GM19099 (cell line): ENCODE measurements at regions not wholly inside any gene's neighbourhood (a gene's known extent, or its start where the extent isn't known, plus 50 kb on each side); places are given as distances from the start of the nearest gene placed in this dataset.

Experiments used
- POLR2A ChIP-seq: IDR thresholded peaks from 3 replicates; pipeline ENCODE4 v1.6.1; 2011; ENCODE audit warnings: low read depth; ENCODE audit not compliant: insufficient read length; ENCODE audit errors: extremely low read depth

- no peak for TF ChIP-seq POLR2A
These were observed 123.5 kb downstream of the IRF8 start for GRCh38 chr16:86022381-86022960.

GRCh38 chr16:86024210-86024609, 125.2 kb downstream of the IRF8 start:
- no peak for TF ChIP-seq POLR2A

DNA sequence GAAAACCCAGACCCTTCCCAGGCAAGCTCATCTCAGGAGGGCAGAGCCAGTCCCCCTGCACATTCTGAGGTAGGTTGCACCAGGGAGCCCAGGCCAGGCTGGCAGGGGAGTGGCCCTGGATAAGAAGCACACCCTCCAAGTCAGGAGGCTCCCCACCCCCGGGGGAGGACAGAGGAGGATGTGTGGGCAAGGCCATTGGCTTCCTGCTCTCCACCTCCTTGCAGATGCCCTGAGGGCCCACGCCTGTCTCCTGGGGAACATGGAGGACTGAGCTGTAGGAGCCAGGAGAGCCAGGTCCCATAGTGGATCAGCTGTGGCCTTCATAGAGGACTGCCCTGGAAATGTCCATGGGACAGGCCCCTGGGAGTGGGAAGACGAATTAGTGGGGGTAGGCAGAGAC, 126.7 kb downstream of the IRF8 start:
- no peak for TF ChIP-seq POLR2A

- no peak for TF ChIP-seq POLR2A
These were observed 127.4 kb downstream of the IRF8 start for GRCh38 chr16:86026171-86026910.

DNA sequence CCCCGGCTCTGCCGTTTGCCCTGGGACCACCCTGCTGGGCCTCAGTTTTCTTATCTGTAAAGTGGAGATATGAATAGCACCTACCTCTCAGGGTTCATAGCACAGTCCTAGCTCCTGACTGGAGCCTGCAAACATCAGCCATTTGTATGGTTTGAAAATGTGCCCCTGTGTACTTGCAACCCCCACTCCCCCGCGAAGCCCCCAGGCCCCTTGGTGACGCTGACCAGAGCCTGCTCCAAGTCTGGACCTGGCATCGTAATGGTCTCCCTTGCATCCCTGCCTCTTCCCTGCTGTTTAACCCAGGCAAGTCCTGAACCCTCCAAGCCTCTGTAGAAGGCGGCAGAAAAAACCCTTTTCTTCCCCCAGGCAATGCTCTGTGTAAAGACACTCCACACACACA, 128.0 kb downstream of the IRF8 start:
- no peak for TF ChIP-seq POLR2A

- no peak for TF ChIP-seq POLR2A
These were observed 128.6 kb downstream of the IRF8 start for GRCh38 chr16:86027373-86028126.

- TF ChIP-seq POLR2A, result no peak
These were observed 130.3 kb downstream of the IRF8 start for GRCh38 chr16:86029131-86029741.

DNA sequence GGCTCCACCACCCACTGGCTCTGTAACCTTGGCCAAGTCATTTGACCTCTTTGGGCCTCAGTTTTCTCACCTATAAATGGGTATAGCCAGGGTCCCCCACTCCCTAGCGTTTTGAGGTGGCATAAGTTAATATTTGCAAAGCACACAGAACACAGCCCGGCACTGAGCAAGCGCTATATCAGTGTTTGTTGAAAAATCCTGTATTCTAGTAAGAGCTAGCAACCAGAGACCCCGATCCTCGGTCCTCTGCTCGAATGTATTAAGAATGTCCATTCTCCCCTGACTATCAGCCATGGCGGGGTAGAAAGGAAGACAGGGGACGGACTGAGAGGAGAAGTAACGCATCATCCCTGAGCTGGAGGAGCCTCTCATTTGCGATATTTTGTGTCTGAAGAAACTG, 131.2 kb downstream of the IRF8 start:
- no peak for TF ChIP-seq POLR2A

DNA sequence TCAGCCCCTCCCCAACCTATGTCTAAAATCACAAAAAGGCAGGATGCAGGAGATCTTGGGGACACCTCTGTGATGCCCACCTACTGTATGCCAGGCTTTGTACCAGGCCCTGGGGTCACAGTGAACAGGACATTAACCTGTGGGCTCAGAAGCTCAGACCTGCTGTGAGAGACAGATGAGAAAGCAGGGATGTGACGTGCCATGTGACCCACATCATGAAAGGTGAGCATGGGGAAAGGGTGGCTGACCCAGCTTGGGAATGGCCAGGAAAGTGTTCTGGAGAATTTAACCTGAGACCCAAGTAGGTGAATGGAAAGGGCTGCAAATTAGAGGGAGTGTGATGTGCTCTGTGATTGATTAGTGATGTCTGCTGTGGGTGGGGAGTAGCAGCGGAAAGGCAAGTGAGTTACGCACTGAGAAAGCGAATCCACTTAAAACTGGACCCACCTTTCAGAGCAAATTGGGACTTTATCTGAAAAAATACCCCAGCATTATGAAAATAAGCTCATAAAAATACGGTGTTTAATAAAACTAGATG, 132.2 kb downstream of the IRF8 start:
- TF ChIP-seq POLR2A, result no peak

GRCh38 chr16:86033016-86033474, 134.1 kb downstream of the IRF8 start:
- TF ChIP-seq POLR2A, result no peak

DNA sequence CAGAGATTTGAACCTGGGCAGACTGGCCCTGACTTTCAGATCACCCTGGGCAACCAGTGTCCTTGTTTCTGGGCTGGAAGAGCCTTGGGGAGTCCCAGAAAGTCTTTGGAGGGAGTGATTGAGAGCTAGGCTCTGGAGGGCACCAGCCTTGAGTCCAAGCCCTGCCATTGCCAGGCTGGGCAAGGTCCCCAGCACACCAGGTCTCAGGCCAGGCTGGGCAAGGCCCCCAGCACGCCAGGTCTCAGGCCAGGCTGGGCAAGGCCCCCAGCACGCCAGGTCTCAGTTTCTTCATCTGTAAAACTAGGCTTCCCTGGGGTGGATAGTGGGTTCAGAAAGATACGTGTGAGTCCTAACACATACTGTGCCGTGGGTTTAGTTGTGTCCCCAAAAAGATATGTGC, 135.0 kb downstream of the IRF8 start:
- no peak for TF ChIP-seq POLR2A

GRCh38 chr16:86034421-86034919, 135.5 kb downstream of the IRF8 start:
- no peak for TF ChIP-seq POLR2A

DNA sequence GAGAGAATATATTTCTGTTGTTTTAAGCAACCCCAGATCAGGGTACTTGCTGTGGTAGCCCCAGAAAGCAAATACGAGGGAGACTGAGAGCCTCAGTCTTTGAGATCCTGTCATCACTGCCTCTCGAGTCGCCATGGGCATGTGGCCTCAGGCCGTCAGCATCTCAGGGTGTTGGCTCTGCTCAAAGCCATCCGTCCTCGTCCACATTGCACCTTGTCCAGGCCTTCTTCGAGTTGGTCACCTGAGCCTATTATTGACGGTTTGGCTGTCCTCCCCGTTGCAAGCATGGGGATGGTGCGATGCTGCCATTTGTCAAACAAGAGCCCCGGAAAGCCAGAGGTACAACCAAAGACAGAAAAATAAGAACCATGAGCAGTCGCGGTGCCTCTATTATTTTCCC, 136.9 kb downstream of the IRF8 start:
- no peak for TF ChIP-seq POLR2A

GRCh38 chr16:86037999-86038925, 139.3 kb downstream of the IRF8 start:
- TF ChIP-seq POLR2A, result no peak
